ENCODE measurements at regions not wholly inside any gene's neighbourhood (a gene's known extent, or its start where the extent isn't known, plus 50 kb on each side); places are given as distances from the start of the nearest gene placed in this dataset.

DNA sequence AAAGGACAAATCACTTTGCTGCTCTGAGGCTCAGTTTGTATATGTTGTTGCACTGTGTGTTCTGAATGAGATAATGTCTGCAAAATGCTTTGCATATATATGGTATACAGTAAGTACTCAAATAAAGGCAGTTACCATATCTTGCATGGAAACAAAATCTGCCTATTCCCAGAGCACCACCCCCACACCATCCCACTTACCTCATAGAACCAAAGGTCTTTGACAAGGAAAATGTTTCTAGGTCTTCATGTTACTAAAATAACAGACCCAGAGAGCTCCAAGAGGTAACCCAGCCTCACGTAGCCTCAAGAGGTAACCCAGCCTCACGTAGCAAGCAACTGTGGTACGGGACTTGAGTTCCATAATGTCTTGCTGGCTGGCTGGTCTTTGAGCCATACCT is 71.6 kb upstream of the CMKLR1 start:
- Histone ChIP-seq H3K9me3 (ENCODE audit: control insufficient read depth, low read length) (peaks cover 10% of the 10 kb centered on the region), H3K36me3 (ENCODE audit: control insufficient read depth, insufficient read depth, low read length) (no peaks in the 10 kb centered on the region), H3K27ac (ENCODE audit: low read depth, low read length) (no peak overlapping the region), H3K4me3 (ENCODE audit: low read length) (no peak overlapping the region), H3K9ac (ENCODE audit: extremely low read depth, low read length, poor library complexity, severe bottlenecking) (no peak overlapping the region), H3K27me3 (ENCODE audit: control insufficient read depth, insufficient read depth, low read length, poor library complexity, severe bottlenecking) (peaks cover 4% of the 10 kb centered on the region), H3K4me1 (ENCODE audit: control insufficient read depth, insufficient read depth, low read length) (peaks cover 6% of the 10 kb centered on the region)
- peaks cover 6% of the 10 kb centered on the region for H3K27me3 Mint-ChIP-seq (ENCODE audit: insufficient read depth)
- TF ChIP-seq, protein P1, sequence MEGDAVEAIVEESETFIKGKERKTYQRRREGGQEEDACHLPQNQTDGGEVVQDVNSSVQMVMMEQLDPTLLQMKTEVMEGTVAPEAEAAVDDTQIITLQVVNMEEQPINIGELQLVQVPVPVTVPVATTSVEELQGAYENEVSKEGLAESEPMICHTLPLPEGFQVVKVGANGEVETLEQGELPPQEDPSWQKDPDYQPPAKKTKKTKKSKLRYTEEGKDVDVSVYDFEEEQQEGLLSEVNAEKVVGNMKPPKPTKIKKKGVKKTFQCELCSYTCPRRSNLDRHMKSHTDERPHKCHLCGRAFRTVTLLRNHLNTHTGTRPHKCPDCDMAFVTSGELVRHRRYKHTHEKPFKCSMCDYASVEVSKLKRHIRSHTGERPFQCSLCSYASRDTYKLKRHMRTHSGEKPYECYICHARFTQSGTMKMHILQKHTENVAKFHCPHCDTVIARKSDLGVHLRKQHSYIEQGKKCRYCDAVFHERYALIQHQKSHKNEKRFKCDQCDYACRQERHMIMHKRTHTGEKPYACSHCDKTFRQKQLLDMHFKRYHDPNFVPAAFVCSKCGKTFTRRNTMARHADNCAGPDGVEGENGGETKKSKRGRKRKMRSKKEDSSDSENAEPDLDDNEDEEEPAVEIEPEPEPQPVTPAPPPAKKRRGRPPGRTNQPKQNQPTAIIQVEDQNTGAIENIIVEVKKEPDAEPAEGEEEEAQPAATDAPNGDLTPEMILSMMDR (conservative IDR thresholded peaks at IDR 0.05), result no peak
- H3K4me3 Mint-ChIP-seq, result no peak overlapping the region
- H3K9me3 Mint-ChIP-seq, result peaks cover 7% of the 10 kb centered on the region
- no peak for DNase-seq
- H3K36me3 Mint-ChIP-seq (ENCODE audit: low read depth), result no peaks in the 10 kb centered on the region
- H3K4me1 Mint-ChIP-seq, result peaks cover 14% of the 10 kb centered on the region
- no peak overlapping the region for H3K27ac Mint-ChIP-seq
- WGBS, 2 experiments (ENCODE audit: insufficient coverage in 1 of 2, insufficient read length in 1 of 2), result 92 to 96% methylated on average over 3 of the region's 3 CpGs

DNA sequence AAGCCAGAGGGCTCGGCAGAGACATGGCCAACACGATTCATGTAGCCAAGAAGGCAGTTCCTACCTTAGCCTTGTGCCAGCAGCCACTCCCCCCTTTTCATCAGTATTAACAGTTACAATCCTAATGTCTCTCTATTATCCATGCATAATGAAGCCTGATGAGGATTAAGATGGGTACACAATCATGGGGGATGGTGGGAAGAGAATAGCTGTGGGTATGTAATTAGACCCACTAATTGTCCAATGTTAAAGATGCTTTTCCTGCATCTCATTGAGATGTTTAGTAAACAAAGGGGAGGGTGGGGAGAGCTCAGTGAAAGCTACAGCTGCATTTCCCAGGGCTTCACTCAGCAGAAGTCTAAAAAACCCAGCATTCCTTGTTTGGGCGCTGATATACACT is 70.4 kb upstream of the CMKLR1 start:
- TF ChIP-seq, protein P1 (conservative IDR thresholded peaks at IDR 0.05), result no peak
- WGBS, 2 experiments (ENCODE audit: insufficient coverage in 1 of 2, insufficient read length in 1 of 2), result 94 to 100% methylated on average over 1 to 3 of the region's 3 CpGs
- DNase-seq, result no peak
- Mint-ChIP-seq H3K4me3 (no peak overlapping the region), H3K36me3 (ENCODE audit: low read depth) (no peaks in the 10 kb centered on the region), H3K4me1 (peaks cover 14% of the 10 kb centered on the region), H3K27ac (no peak overlapping the region), H3K9me3 (peaks cover 10% of the 10 kb centered on the region), H3K27me3 (ENCODE audit: insufficient read depth) (peaks cover 4% of the 10 kb centered on the region)
- Histone ChIP-seq H3K4me3 (ENCODE audit: low read length) (no peak overlapping the region), H3K9ac (ENCODE audit: extremely low read depth, low read length, poor library complexity, severe bottlenecking) (no peak overlapping the region), H3K4me1 (ENCODE audit: control insufficient read depth, insufficient read depth, low read length) (peaks cover 6% of the 10 kb centered on the region), H3K27ac (ENCODE audit: low read depth, low read length) (no peak overlapping the region), H3K27me3 (ENCODE audit: control insufficient read depth, insufficient read depth, low read length, poor library complexity, severe bottlenecking) (no peaks in the 10 kb centered on the region), H3K36me3 (ENCODE audit: control insufficient read depth, insufficient read depth, low read length) (no peaks in the 10 kb centered on the region), H3K9me3 (ENCODE audit: control insufficient read depth, low read length) (peaks cover 10% of the 10 kb centered on the region)

DNA sequence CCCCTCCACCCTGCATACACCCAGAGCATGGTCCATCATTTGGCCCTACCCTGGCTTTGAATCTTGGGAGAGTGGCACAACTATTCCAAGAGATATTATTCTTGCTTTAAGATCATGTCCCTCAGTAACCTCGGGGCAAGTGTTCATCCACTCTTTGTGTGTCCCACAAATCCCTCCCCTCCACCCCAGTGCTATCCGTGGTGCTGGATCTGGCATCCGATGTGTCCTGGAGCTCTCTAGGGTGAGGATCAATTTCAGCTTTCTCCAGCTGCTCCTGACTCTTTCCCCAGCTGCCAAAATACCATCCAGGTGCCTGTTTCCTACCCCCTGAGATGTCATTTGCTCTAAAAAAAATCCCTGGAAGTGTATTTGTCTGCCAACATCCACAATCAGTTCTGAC is 64.8 kb upstream of the CMKLR1 start:
- no peak overlapping the region for H3K9ac ChIP-seq (ENCODE audit: extremely low read depth, low read length, poor library complexity, severe bottlenecking)
- Mint-ChIP-seq H3K27me3 (ENCODE audit: insufficient read depth) (no peaks in the 10 kb centered on the region), H3K9me3 (peaks cover 10% of the 10 kb centered on the region), H3K4me1 (peaks cover 2% of the 10 kb centered on the region), H3K4me3 (no peak overlapping the region), H3K36me3 (ENCODE audit: low read depth) (no peaks in the 10 kb centered on the region), H3K27ac (no peak overlapping the region)
- peaks cover 10% of the 10 kb centered on the region for H3K9me3 ChIP-seq (ENCODE audit: control insufficient read depth, low read length)
- TF ChIP-seq, protein P1 (conservative IDR thresholded peaks at IDR 0.05), result no peak
- 55 to 60% methylated on average over 1 to 3 of the region's 3 CpGs for WGBS, 2 experiments (ENCODE audit: insufficient coverage in 1 of 2, insufficient read length in 1 of 2)
- H3K27me3 ChIP-seq (ENCODE audit: control insufficient read depth, insufficient read depth, low read length, poor library complexity, severe bottlenecking), result no peaks in the 10 kb centered on the region
- H3K4me3 ChIP-seq (ENCODE audit: low read length), result no peak overlapping the region
- no peaks in the 10 kb centered on the region for H3K36me3 ChIP-seq (ENCODE audit: control insufficient read depth, insufficient read depth, low read length)
- no peak overlapping the region for H3K27ac ChIP-seq (ENCODE audit: low read depth, low read length)
- no peaks in the 10 kb centered on the region for H3K4me1 ChIP-seq (ENCODE audit: control insufficient read depth, insufficient read depth, low read length)
- DNase-seq, result peak; percentile 80

All from endodermal cell (in vitro differentiated cells).